Activated CD4-positive, alpha-beta T cell treated with anti-CD3 and anti-CD28 coated beads, Interleukin-2, amount 10 ng/mL, durations not matched to agents 24 days and 14 days (primary cell): ENCODE measurements at regions not wholly inside any gene's neighbourhood (a gene's known extent, or its start where the extent isn't known, plus 50 kb on each side); places are given as distances from the start of the nearest gene placed in this dataset.
"Not testable (repeated sequence)": the region's sequence is repeated elsewhere in the genome, so short reads cannot be mapped to it uniquely, and the experiment has no call there.

Experiments used
- DNase-seq: peaks from one replicate; pipeline ENCODE4 v3.0.0; 2022
- H3K27ac Mint-ChIP-seq: one replicate; pipeline ENCODE4 v1.8.0; 2022; ENCODE audit warnings: mild to moderate bottlenecking, mixed read lengths
- H3K27me3 Mint-ChIP-seq: one replicate; pipeline ENCODE4 v1.8.0; 2022; ENCODE audit warnings: mixed read lengths
- H3K36me3 Mint-ChIP-seq: one replicate; pipeline ENCODE4 v1.8.0; 2022; ENCODE audit warnings: low read depth, mild to moderate bottlenecking, mixed read lengths
- H3K4me1 Mint-ChIP-seq: one replicate; pipeline ENCODE4 v1.8.0; 2021; ENCODE audit warnings: mixed read lengths
- H3K4me3 Mint-ChIP-seq: one replicate; pipeline ENCODE4 v1.8.0; 2022; ENCODE audit warnings: mild to moderate bottlenecking, moderate library complexity, mixed read lengths
- H3K9me3 Mint-ChIP-seq: one replicate; pipeline ENCODE4 v1.8.0; 2021; ENCODE audit warnings: mixed read lengths
- intact Hi-C: fragments of 100-400 bp; cut with micrococcal nuclease; formaldehyde crosslinking; loops from one replicate; pipeline ENCODE4 v1.15.1; 2023

DNA sequence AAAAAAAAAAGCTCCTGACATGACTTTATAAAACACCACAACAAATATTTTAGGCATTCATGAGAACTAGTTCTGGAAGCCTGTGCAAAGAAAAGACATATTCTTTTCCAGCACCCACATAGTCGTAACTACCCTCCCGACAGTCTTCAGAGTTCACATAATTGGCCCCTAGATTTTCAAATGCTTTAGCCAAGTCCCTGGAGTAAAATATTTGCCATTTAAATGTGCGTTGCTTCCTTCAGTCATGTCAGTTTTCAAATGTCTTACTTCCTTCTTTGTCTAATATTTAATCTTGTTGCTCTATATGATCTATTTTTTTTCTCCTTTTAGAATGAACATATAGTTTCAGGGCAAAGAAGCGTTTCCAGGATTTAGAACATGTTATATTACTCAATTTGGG is 66.8 kb upstream of the KRAS start:
- no peak overlapping the region for H3K27ac Mint-ChIP-seq
- H3K36me3 Mint-ChIP-seq: no peaks in the 10 kb centered on the region
- peaks cover 32% of the 10 kb centered on the region for H3K4me1 Mint-ChIP-seq
- DNase-seq: no peak
- peaks cover 15% of the 10 kb centered on the region for H3K27me3 Mint-ChIP-seq
- no peak overlapping the region for H3K4me3 Mint-ChIP-seq
- peaks cover 5% of the 10 kb centered on the region for H3K9me3 Mint-ChIP-seq
- intact Hi-C loops: no loop called here

DNA sequence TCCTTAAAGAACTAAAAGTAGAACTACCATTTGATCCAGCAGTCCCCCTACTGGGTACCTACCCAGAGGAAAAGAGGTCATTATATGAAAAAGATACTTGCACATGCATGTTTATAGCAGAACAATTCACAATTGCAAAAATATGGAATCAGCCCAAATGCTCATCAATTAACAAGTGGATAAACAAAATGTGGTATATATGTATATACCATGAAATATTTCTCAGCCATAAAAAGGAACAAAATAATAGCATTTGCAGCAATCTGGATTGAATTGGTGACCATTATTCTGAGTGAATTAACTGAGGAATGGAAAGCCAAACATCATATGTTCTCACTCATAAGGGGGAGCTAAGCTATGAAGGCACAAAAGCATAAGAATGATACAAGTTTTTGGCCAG is 64.7 kb upstream of the KRAS start:
- peaks cover 10% of the 10 kb centered on the region for H3K4me1 Mint-ChIP-seq

DNA sequence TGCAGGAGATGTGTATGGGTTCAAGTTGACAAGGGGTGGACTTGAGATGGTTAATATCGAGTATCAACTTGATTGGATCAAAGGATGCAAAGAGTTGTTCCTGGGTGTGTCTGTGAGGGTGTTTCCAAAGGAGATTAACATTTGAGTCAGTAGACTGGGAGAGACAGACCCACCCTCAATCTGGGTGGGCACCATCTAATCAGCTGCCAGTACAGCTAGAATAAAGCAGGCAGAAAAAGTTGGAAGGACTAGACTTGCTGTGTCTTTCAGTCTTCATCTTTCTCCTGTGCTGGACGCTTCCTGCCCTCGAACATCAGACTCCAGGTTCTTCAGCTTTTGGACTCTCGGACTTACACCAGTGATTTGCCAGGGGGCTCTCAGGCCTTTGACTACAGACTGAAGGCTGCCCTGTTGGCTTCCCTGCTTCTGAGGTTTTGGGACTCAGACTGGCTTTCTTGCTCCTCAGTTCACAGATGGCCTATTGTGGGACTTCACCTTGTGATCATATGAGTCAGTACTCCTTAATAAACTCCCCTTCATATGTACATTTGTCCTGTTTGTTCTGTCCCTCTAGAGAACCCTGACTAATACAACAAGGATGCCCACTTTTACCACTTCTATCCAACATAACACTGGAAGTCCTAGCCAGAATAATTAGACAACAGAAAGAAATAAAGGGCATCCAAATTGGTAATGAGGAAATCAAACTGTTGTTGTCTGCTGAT is 62.7 kb upstream of the KRAS start:
- intact Hi-C loops, H3K36me3 Mint-ChIP-seq, H3K4me1 Mint-ChIP-seq, DNase-seq, H3K9me3 Mint-ChIP-seq, H3K4me3 Mint-ChIP-seq, H3K27ac Mint-ChIP-seq: not testable (repeated sequence)
- H3K27me3 Mint-ChIP-seq: peaks cover 15% of the 10 kb centered on the region

More for the DNA sequence above, 64.7 kb upstream of the KRAS start:
- no peaks in the 10 kb centered on the region for H3K36me3 Mint-ChIP-seq
- peaks cover 15% of the 10 kb centered on the region for H3K27me3 Mint-ChIP-seq
- no peak overlapping the region for H3K4me3 Mint-ChIP-seq
- intact Hi-C loops: no loop called here
- DNase-seq: no peak
- no peak overlapping the region for H3K27ac Mint-ChIP-seq
- peaks cover 5% of the 10 kb centered on the region for H3K9me3 Mint-ChIP-seq

DNA sequence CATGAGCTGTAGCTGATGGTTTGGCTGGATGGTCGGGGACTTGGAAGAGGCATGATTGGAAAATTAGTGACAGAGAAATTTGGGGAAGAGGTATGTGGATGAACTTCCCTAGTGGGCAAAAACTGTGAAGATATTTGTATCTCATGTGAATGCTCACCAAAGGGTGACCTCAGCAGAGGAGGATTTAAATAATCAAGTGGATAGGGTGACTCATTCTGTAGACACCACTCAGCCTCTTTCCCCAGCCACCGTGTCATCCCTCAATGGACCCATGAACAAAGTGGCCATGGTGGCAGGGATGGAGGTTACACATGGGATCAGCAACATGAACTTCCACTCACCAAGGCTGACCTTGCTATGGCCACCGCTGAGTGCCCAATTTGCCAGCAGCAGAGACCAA is 60.8 kb upstream of the KRAS start:
- intact Hi-C loops: no loop called here
- Mint-ChIP-seq H3K4me1 (no peaks in the 10 kb centered on the region), H3K27me3 (peaks cover 14% of the 10 kb centered on the region), H3K9me3 (peaks cover 5% of the 10 kb centered on the region), H3K4me3 (no peak overlapping the region), H3K36me3 (no peaks in the 10 kb centered on the region), H3K27ac (no peak overlapping the region)
- DNase-seq: no peak

DNA sequence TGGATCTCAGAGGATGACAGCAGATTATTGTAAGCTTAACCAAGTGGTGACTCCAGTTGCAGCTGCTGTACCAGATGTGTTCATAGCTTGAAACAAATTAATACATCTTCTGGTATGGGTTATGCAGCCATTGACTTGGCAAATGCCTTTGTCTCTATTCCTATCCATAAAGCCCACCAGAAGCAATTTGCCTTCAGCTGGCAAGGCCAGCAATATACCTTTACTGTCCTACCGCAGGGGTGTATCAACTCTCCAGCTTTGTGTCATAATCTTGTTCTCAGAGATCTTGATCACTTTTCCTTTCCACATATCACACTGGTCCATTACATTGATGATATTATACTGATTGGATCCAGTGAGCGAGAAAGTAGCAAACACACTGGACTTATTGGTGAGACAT is 59.3 kb upstream of the KRAS start:
- H3K9me3 Mint-ChIP-seq, H3K36me3 Mint-ChIP-seq, H3K4me3 Mint-ChIP-seq, H3K27ac Mint-ChIP-seq, DNase-seq, H3K4me1 Mint-ChIP-seq, intact Hi-C loops: not testable (repeated sequence)
- H3K27me3 Mint-ChIP-seq: peaks cover 20% of the 10 kb centered on the region

DNA sequence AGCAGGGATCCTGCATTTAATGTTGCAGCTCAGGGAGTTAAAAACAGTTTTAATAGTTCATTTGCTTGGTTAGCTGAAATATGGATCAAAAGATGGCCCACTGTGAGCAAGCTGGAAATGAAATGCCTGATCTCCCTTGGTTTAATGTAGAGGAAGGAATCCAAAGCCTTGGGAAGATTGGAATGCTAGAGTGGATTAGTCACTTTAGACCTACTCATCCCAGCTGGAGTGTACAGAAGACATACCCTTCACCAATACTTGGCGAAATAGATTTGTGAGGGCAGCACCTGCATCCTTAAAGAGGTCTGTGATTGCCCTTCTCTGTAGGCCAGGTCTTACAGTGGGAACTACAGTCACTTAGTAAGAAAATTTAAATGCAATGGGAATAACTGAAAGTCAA is 58.0 kb upstream of the KRAS start:
- intact Hi-C loops: no loop called here
- Mint-ChIP-seq H3K27me3 (peaks cover 26% of the 10 kb centered on the region), H3K9me3 (peaks cover 15% of the 10 kb centered on the region), H3K4me1 (no peaks in the 10 kb centered on the region), H3K27ac (no peak overlapping the region), H3K36me3 (no peaks in the 10 kb centered on the region), H3K4me3 (no peak overlapping the region)
- no peak for DNase-seq

DNA sequence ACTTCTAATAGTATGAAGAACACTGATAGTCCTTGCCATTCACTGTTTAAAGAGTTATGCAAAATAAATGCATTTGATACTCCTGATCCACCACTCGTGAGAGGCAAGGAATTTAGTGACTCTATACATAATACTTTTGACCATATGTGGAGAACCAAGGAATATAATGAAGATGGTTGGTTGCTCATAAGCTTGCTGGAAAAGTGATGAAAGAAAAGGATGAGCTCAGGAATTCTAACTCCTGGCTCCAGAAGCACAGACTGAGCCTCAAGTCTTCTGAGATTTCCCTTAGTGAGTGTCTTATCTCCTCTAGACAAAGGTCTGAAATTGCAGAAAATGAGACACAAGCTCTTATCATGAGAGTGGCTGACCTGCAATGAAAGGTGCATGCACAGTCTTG is 57.1 kb upstream of the KRAS start:
- intact Hi-C loops: no loop called here
- Mint-ChIP-seq H3K4me1 (no peaks in the 10 kb centered on the region), H3K9me3 (peaks cover 19% of the 10 kb centered on the region), H3K36me3 (no peaks in the 10 kb centered on the region), H3K27ac (no peak overlapping the region), H3K27me3 (peaks cover 27% of the 10 kb centered on the region), H3K4me3 (no peak overlapping the region)
- no peak for DNase-seq

DNA sequence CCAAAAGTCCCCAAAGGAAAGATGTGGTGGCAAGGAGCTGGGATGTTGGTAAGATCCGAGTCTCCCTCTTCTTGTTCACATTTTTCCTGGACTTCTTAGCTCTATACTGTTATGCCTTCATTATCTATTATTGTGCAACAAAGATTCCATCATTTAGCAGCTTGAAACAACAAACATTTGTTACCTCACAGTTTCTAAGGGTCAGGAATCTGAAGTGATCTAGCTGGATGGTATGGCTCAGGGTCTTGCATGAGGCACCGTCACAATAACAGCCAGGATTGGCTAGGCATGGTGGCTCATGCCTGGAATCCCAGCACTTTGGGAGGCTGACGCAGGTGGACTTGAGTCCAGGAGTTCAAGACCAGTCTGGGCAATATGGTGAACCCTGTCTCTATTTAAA is 51.1 kb upstream of the KRAS start:
- Mint-ChIP-seq H3K27me3 (peaks cover 27% of the 10 kb centered on the region), H3K9me3 (peaks cover 32% of the 10 kb centered on the region), H3K27ac (no peak overlapping the region), H3K4me1 (no peaks in the 10 kb centered on the region), H3K36me3 (no peaks in the 10 kb centered on the region), H3K4me3 (no peak overlapping the region)
- DNase-seq: no peak
- intact Hi-C loops: no loop called here
